Esophagus mucosa (tissue), 1 donor: ENCODE measurements at regions not wholly inside any gene's neighbourhood (a gene's known extent, or its start where the extent isn't known, plus 50 kb on each side); places are given as distances from the start of the nearest gene placed in this dataset.
A peak's percentile ranks its signal among the peaks of the same experiment; 100 is the strongest.

ENCODE experiments used
- ATAC-seq: fragments of 200-7000 bp; cut with Tn5 transposase; one replicate; pipeline ENCODE4 v1.9.1; 2020
- donor health status: DM: yes; HTN: yes; CAD: no.

DNA sequence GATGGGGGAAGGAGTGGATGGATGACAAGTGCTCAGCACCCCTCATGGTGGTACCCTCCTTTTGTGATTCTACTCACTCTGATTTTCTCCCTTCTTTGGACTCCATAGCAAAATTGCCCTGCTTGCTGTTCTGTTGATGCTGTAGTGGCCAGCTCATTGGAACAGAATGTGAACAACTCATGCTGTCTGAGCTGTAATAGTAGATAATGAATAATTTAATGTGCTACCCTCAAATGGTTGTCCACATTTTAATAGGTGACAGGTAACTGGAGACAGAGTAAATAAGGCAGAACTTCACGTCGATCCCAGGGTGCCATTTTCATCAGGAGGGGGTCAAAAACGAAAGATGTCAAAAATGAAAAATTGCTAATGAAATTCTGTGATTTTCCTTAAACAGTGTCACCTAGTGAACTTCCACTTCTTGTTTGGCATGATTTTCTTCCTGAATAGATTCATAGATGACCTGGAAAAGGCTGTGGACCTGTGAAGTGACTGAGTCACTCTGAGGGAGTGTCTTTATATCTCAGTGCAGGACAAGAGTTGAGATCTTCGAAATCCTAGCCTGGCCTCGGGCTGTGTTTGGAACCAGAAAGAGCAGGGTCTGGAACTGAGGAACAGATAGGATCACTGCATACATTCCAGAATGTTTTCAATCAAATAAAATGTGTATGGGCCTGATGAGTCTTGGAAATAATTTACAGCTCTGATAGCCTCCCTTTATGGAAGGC, 270.2 kb downstream of the PSAT1 start:
- peak; percentile 28 for ATAC-seq

DNA sequence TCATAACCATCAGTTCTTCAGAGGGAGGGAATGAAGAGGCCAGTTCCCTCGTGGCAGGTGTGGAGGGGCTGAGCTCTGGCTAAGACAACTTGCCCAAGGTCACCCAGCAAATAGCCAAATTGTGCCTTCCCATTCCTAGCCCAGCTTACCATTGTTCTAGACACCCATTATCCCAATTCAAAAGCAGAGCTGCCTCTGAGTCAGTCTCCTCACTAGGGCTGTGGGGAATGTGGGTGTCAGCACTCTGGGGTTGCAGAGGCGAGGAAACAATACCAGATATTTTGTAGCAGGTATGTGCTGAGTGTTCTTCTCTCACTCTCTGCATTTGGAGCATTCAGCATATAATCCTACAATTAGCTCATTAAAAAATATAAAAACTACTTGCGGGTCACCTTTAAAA, 270.8 kb downstream of the PSAT1 start:
- peak; percentile 58 for ATAC-seq

DNA sequence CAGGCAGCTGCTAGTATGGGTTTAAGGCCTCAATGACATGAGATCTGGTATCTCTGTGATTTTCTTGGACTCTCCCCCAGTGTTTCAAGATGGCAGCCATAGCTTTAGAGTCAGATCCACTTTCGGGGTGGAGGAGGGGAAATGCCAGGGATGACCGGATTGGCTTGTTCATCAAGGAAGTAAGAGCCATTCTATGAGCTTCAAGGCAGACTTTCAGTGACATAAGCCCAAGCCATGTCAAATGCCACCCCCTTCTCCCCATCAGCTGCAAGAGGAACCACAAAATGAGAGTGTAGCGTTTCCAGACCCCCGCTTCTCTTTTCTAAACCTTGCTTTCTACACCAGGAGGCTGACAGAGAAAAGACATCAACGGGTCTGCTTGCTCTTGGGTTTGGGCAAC, 271.8 kb downstream of the PSAT1 start:
- ATAC-seq, result no peak

DNA sequence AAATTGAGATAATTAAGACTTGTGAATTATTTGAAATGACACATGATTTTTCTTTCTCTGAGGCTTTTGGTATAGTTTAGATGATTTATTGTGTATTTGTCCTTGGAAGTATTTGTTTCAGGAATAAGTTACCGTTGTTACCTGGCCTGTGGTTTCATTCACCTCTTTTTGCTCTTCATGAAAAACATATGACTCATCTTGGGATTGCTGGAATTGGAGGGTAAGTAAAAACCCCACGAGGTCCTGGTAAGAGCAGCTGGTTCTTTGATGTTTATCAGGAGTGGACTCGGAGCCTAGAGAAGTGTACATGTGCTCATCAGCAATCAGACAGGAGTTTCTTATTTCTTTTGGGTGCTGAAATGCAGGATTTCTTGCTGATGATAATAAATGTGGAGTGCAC, 275.3 kb downstream of the PSAT1 start:
- no peak for ATAC-seq

DNA sequence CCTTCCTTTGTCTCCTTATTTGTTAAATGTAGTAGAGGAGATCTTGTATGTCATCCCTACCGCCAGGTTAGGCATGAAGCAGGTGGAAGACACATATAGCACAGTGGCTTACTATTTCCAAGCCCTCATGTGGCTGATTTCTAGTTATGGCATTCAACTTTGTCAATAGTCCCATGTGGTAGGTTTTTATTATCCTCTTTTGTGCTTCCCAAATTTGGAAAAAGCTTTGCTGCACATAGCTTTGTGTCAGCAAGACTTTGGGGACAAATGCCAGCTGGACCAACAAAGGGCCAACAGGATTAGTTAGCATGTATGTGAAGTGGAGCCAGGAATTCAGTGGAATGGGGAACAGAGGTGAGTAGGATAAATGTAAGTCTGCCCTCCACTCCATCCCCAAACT, 276.3 kb downstream of the PSAT1 start:
- no peak for ATAC-seq

DNA sequence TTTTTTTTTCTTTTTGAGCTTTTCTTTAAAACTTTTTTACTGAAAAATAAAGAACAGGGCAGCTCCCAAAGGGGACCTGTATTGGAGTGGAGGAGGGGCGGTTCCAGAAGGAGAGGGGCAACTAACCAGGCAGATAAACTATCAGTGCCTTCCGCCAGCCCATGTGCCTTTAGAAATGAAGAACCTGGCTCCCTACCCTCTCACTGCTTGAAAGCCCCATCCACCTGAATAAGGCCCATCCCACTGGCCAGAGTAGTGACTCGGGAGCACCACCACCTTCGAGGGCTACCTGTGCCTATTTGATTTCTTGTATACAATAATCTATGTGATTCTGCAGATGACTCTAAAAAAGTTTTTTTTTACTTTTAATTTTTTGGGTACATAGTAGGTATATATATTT, 276.7 kb downstream of the PSAT1 start:
- ATAC-seq, result no peak

DNA sequence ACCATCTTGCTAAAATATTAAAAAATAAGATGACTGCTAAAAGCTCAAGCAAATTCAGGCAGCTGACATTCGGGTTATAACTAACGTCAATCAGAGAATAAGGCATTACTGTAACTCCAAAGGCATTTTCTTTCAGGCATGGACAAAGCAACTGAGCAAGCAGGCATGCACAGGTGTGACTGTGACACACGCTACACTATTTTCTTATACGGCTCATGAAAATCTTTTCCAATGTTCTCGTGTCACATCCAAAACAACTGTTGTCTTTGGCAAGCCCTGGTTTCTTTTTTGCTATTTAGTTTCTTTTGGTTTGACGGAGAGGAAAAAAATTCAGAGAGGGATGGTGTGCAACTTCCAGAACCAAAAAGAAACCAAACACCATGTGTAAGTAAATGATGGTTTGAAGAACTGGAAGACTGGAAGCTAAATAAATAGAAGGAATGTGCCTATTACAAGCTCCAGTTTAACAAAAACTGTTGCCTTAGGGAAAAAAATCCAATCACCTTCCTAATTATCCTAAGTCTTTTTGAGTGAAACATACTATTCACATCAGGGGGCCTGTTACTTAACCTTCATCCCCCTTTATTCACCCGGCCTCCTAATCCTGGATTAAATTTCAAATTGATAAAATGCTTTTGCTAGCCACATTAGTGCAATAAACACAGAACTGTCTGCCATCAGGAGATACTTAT, 277.6 kb downstream of the PSAT1 start:
- ATAC-seq, result no peak

DNA sequence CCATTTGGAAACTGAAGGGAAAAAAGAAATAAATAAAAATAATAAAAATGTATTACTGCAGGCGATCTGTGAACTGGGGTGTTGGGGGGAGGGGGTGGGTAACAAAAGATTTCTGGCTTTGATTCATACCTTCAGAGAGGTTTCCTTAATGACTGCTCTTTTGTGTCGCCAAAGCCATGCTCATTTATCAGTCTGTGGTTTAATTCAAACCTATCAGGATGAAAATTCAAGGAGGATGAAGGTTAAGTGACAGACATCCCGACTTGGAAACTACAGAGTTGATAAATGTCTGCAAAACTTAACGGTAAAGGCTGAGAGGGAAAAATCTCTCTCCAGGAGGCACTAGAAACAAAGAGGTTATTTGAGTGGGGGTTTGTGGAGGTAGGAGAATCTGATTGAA, 278.2 kb downstream of the PSAT1 start:
- no peak for ATAC-seq

DNA sequence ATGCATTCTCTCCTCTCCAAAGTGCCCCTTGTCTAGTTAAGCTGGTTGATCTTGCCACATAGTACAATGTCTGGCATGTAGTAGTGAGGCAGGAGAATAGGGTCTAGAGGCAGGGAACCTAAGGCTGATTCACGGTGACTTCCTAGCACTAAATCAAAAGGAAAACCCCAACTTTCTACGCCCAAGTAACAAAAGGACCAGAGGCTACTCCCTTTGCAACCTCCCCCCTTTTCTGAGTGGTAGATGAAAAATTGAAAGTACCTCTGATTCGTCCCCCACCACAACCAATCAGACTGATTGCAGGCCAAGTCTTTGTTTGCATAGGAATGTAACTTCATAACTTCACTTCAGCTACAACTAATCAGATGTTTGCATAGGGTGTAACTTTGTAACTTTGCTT, 278.8 kb downstream of the PSAT1 start:
- ATAC-seq, result no peak

DNA sequence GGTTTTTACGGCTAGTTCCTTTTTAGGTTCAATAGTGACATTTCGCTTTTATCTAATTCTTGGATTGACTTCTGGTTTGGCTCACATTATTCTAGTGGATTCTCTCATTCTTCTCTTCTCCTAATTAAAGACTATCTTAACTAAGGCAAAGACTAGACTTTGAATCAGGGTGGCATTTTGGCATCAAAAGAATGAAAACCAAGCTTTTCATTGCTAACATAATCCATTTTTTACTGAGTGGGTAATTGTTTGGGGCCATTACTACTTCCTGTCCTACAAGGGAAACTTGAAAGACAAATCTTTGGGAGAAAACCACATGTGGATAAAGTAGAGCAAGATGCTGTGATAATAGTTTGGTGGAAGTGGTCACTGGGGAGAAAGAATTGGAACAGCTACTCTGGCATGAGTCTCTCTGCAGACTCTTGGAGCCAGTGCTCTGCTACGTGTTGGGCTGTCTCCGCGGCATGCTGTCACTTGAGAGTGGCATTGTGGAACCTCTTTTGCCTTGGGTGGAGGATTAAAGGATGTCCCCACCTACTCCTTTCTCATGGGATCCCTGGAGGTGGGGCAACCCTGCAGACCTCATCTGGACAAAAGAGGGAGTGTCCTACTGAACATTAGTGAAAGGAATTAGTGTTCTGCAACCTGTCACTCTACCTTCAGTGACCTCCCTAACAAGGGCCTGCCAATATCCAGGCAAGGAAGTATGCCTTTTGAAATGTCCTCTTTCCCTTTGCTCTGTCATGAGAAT, 280.4 kb downstream of the PSAT1 start:
- peak; percentile 82 for ATAC-seq

DNA sequence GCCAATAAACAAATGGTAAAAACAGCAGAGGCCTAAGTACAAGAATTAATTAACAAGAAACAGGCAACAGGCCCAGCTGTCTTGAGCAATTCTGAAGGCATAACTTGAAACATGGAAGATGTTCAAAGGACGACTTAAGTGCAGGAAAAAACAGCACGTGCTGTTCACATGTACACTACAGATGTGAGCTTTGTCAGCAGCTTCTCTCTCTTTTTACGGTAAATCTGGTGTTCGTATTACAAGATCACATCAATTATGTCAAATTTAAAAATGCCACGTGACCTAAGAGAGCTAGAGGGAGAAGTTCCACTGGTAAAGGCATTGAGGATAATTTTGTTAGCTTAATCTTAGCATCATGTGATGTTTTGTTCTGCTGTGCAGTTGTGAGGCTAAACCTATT, 281.1 kb downstream of the PSAT1 start:
- ATAC-seq, result no peak

DNA sequence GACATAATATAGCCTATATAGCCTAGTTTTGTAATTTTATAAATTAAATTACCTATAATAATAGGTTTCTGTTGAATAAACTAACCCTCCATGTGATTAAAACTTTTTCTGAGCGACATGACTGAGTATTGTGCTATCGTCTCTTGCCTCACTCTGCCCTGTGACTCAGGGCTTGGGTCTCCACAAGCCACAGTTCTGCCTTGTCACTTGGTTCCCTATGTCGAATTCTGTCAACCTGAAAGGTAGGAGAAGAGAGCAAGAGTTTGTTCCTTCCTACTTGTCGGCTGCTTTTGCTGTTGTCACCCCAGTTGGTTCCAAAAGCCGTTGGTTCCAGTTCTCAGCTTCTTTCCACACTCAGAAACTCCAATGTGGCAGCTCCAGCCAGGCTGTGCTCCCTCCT, 285.9 kb downstream of the PSAT1 start:
- ATAC-seq, result no peak

DNA sequence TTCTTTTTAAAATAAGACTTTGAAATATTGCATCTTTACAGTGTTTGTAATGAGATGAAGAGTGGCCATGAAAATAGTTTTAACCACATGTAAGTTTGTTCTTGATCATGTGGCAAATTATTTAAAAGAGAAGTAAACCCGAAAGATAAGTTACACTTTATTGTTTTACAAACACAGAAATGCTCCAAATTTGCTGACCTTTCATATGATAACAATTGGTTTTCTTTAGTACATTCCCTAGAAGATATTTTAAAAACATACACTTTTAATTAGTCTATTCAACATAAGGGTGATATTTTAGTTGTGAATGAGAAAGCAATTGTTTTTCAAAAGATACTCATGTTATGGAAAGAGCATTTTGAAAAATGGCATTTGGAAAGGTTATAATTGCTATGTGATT, 287.7 kb downstream of the PSAT1 start:
- ATAC-seq, result no peak

DNA sequence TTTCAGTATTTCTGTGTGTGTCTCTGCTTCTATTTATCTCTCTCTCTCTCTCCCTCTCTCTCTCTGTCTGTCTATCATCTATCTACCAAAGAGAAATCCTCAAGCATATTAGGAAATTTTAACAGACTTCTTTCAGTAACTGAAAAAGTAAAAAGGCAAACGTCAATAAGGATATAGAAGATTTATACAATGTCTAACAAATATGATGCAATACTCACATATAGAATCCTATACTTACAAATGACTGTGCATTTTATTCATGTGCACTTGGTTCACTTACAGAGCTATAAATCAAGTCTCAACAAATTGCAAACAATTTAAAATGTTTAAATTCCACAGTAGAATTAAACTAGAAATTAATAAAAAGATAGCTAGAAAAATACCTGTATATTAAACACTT, 289.0 kb downstream of the PSAT1 start:
- ATAC-seq, result no peak

DNA sequence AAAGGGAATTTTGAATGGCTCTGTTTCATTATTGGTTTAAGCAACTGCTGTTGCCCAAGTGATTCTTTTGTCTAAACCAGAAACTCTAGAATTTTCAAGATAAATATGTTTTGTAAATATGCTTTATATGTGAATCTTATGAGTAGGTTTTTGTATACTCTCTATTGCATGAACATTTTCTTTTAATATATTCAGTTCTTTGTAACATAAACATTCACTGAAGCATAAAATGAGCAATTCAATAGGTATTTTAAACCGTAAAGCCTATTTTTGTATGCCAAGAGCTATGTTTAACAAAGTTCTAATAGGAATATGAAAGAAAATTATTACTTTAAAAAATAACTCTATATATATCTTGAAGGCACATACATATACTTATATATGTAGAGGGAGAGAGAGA, 293.1 kb downstream of the PSAT1 start:
- no peak for ATAC-seq

DNA sequence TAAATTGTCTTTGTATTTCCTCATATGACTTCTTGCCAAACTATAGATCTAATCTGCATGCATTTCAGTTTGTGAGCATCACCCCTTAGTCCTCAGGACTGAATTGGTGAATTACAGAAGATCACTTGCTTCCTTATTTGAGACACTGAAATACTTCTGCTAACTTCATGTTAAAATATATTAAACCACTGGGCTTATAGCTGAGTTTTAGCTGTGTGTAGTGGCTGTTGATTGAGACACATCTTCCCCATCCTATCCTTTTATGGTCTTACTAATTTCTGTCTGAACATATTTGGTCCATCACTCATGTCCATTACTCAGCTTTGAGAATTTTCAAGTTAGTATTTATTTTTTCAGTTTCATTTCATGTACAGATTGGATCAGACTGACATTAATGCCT, 295.9 kb downstream of the PSAT1 start:
- no peak for ATAC-seq

DNA sequence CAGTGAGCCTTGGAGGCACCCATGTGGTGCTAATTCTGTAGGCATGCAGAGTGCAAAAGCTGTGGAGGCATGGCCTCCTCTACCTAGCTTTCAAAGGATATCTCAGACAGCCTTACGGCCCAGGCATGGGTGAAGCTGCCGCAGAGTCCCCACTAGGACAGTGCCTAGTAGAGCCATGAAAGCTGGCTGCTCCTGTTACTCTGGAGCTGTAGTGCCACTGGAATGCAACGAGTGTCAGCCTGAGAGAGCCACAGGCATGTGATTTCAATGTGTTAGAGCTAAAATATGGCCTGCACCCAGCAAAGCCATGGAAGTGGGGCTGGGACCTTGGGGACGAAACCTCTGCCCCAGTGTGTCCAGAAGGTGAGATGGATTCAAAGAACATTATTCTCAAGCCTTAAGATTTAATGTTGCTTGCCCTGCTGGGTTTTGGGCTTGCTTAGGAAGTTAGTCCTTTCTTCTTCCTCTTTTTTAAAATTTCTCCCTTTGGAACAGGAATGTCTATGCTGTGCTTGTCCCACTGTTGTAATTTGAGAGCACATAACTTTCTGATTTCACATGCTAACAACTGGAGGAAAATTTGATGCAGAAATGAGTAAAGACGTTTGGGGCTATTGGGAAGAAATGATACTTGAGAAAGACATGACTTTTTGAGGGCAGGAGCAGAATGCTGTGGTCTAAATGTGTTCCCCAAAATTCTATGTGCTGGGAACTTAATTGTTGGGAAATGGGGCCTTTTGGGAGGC, 298.4 kb downstream of the PSAT1 start:
- no peak for ATAC-seq

DNA sequence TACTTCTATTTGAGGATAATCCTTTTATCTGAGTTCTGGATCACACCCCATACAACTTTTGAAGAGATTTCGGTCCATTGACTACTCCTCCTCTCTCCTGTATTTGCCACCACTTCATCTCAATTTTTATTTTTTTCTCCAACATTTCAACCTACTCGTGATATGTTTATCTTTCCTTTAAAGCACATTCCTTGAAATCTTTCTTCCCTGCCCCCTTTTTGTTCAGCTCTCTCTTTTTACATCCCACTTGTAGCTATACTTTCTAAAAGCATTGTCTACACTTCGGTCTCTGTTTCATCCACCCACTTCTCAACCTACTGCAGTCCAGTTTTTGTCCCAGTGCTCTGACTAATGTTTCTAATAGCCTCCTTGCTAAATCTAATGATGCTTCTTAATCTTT, 299.4 kb downstream of the PSAT1 start:
- ATAC-seq, result no peak

DNA sequence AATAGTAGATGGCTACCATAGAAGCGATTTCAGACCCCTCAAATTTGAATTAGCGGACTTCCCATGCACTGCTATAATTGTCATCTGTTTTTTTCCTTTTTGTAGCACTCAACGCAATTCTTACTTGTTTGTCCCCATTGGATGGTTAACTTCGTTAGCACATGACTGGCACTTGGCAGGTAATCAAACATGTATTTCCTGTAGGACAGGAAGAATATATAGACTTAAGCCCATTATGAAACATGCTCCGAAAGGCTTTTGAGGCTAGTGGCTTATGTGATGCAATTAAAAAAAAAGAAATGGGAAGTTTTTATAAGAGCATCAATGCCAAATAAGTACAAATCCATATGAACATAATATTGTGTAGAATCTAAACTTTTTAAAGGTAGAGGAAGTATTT, 301.2 kb downstream of the PSAT1 start:
- ATAC-seq, result peak; percentile 50

DNA sequence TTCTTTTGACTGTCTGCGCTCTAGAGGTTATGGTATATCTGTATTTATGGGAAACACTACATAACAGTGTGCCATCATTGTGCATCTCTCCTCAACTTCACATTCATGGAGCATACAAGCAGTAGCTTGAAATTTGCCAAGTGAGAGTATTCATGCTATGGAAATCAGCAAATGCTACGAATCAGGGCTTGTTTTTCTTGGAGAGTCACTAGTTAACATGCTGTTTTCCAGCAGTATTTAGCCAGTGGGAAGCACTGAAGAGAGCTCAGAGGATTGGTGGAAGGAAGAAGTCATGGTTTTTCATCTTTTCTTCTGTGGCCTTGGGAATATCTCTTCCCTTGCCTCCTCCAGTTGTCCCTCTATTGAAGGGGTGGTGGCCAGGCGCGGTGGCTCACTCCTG, 303.0 kb downstream of the PSAT1 start:
- ATAC-seq, result no peak

DNA sequence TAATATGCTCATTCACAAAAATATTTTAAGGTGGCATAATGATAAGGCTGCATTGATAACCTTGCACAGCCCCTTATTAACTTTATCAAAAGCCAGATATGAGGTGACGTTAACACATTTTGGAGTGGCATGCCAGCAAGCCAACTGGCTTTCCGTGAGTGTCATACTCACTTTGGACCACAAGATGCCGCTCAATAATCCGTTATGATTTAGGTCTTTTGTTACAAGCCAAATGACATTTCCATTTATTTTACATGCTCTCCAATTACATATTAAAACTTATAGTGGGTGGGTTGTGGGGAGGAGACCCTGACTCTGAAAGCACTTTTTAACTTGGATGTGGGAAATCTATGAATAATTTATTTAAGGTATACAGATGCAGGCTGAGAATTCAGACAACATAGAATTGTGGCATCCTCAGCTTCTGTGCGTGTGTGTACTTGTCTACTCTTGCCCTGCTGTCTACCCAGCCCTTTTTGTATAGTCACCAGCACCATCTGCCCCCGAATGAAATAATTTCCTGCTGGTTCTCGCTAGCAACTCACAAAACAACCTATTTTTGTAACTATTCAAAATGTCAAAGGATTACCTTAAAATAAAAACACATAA, 305.1 kb downstream of the PSAT1 start:
- peak; percentile 81 for ATAC-seq
